ENCODE measurements at regions not wholly inside any gene's neighbourhood (a gene's known extent, or its start where the extent isn't known, plus 50 kb on each side); places are given as distances from the start of the nearest gene placed in this dataset.

GRCh38 chr13:63909726-63910375 is 2494.2 kb upstream of the PCDH20 start:
- DNase-seq (ENCODE audit: extremely low spot score): no peak
- TF ChIP-seq FOXK2 (IDR thresholded peaks at IDR 0.05): no peak
- TF ChIP-seq PKNOX1 (IDR thresholded peaks at IDR 0.05): no peak
- TF ChIP-seq ELF4 (IDR thresholded peaks at IDR 0.05): no peak
- no peak for TF ChIP-seq CTBP1 (IDR thresholded peaks at IDR 0.05; ENCODE audit: borderline replicate concordance)
- TF ChIP-seq NFRKB (IDR thresholded peaks at IDR 0.05): no peak
- TF ChIP-seq FOXA1 (IDR thresholded peaks at IDR 0.05): no peak
- no peak for TF ChIP-seq SP1 (IDR thresholded peaks at IDR 0.05)
- TF ChIP-seq SUZ12 (IDR thresholded peaks at IDR 0.05): no peak
- no peak for TF ChIP-seq BHLHE40 (IDR thresholded peaks at IDR 0.05; ENCODE audit: borderline replicate concordance)
- no peak for TF ChIP-seq LEF1 (IDR thresholded peaks at IDR 0.05; ENCODE audit: borderline replicate concordance)
- no peak for TF ChIP-seq L3MBTL2 (conservative IDR thresholded peaks at IDR 0.05)
- TF ChIP-seq ZNF384 (IDR thresholded peaks at IDR 0.05): no peak
- TF ChIP-seq ARNT (IDR thresholded peaks at IDR 0.05): no peak
- TF ChIP-seq TARDBP (IDR thresholded peaks at IDR 0.05): no peak
- no peak for TF ChIP-seq FOXM1 (IDR thresholded peaks at IDR 0.05; ENCODE audit: borderline replicate concordance)
- no peak for TF ChIP-seq HDGF (IDR thresholded peaks at IDR 0.05; ENCODE audit: borderline replicate concordance)
- CTCF ChIA-PET: interaction anchor here (1.1 kb wide), 1 partner anchor 28 kb away, joined by 3 read pairs; no protein-coding TSS in a partner anchor
- POLR2A ChIA-PET: no interaction called here

- ChIA-PET POLR2A (no interaction called here), CTCF (no interaction called here)
Observed at GRCh38 chr13:63902141-63902540, 2486.5 kb upstream of the PCDH20 start.

GRCh38 chr13:63901630-63902029 is 2486.0 kb upstream of the PCDH20 start:
- POLR2A ChIA-PET: no interaction called here
- TF ChIP-seq FOXK2 (IDR thresholded peaks at IDR 0.05): no peak
- no peak for TF ChIP-seq PKNOX1 (IDR thresholded peaks at IDR 0.05)
- no peak for TF ChIP-seq CTBP1 (IDR thresholded peaks at IDR 0.05; ENCODE audit: borderline replicate concordance)
- TF ChIP-seq HDGF (IDR thresholded peaks at IDR 0.05; ENCODE audit: borderline replicate concordance): no peak
- no peak for TF ChIP-seq ELF4 (IDR thresholded peaks at IDR 0.05)
- TF ChIP-seq L3MBTL2 (conservative IDR thresholded peaks at IDR 0.05): no peak
- TF ChIP-seq ARNT (IDR thresholded peaks at IDR 0.05): no peak
- TF ChIP-seq SP1 (IDR thresholded peaks at IDR 0.05): no peak
- no peak for TF ChIP-seq FOXM1 (IDR thresholded peaks at IDR 0.05; ENCODE audit: borderline replicate concordance)
- TF ChIP-seq FOXA1 (IDR thresholded peaks at IDR 0.05): no peak
- TF ChIP-seq NFRKB (IDR thresholded peaks at IDR 0.05): no peak
- no peak for TF ChIP-seq TARDBP (IDR thresholded peaks at IDR 0.05)
- TF ChIP-seq LEF1 (IDR thresholded peaks at IDR 0.05; ENCODE audit: borderline replicate concordance): no peak
- no peak for TF ChIP-seq BHLHE40 (IDR thresholded peaks at IDR 0.05; ENCODE audit: borderline replicate concordance)
- no peak for TF ChIP-seq ZNF384 (IDR thresholded peaks at IDR 0.05)
- no peak for TF ChIP-seq SUZ12 (IDR thresholded peaks at IDR 0.05)
- CTCF ChIA-PET: no interaction called here
- peak; percentile 42 for DNase-seq (ENCODE audit: extremely low spot score)

More at GRCh38 chr13:63902141-63902540, 2486.5 kb upstream of the PCDH20 start:
- TF ChIP-seq TARDBP (IDR thresholded peaks at IDR 0.05) (no peak), CTBP1 (IDR thresholded peaks at IDR 0.05; ENCODE audit: borderline replicate concordance) (no peak), ELF4 (IDR thresholded peaks at IDR 0.05) (no peak), SP1 (IDR thresholded peaks at IDR 0.05) (no peak), FOXA1 (IDR thresholded peaks at IDR 0.05) (no peak), FOXK2 (IDR thresholded peaks at IDR 0.05) (no peak), HDGF (IDR thresholded peaks at IDR 0.05; ENCODE audit: borderline replicate concordance) (no peak), FOXM1 (IDR thresholded peaks at IDR 0.05; ENCODE audit: borderline replicate concordance) (no peak), L3MBTL2 (conservative IDR thresholded peaks at IDR 0.05) (no peak), BHLHE40 (IDR thresholded peaks at IDR 0.05; ENCODE audit: borderline replicate concordance) (no peak), SUZ12 (IDR thresholded peaks at IDR 0.05) (no peak), NFRKB (IDR thresholded peaks at IDR 0.05) (no peak), LEF1 (IDR thresholded peaks at IDR 0.05; ENCODE audit: borderline replicate concordance) (no peak), PKNOX1 (IDR thresholded peaks at IDR 0.05) (no peak)
- no peak for DNase-seq (ENCODE audit: extremely low spot score)

GRCh38 chr13:63900406-63900805 is 2484.8 kb upstream of the PCDH20 start:
- TF ChIP-seq FOXM1 (IDR thresholded peaks at IDR 0.05; ENCODE audit: borderline replicate concordance) (no peak), ZNF384 (IDR thresholded peaks at IDR 0.05) (no peak), CTBP1 (IDR thresholded peaks at IDR 0.05; ENCODE audit: borderline replicate concordance) (no peak), PKNOX1 (IDR thresholded peaks at IDR 0.05) (no peak), ELF4 (IDR thresholded peaks at IDR 0.05) (no peak), SP1 (IDR thresholded peaks at IDR 0.05) (no peak), BHLHE40 (IDR thresholded peaks at IDR 0.05; ENCODE audit: borderline replicate concordance) (no peak), FOXA1 (IDR thresholded peaks at IDR 0.05) (no peak), L3MBTL2 (conservative IDR thresholded peaks at IDR 0.05) (no peak), FOXK2 (IDR thresholded peaks at IDR 0.05) (no peak), HDGF (IDR thresholded peaks at IDR 0.05; ENCODE audit: borderline replicate concordance) (no peak), NFRKB (IDR thresholded peaks at IDR 0.05) (no peak), SUZ12 (IDR thresholded peaks at IDR 0.05) (no peak), LEF1 (IDR thresholded peaks at IDR 0.05; ENCODE audit: borderline replicate concordance) (no peak), TARDBP (IDR thresholded peaks at IDR 0.05) (no peak)
- no peak for DNase-seq (ENCODE audit: extremely low spot score)
- CTCF ChIA-PET: no interaction called here
- POLR2A ChIA-PET: no interaction called here

GRCh38 chr13:63896321-63896720 is 2480.7 kb upstream of the PCDH20 start:
- TF ChIP-seq ZNF384 (IDR thresholded peaks at IDR 0.05) (no peak), L3MBTL2 (conservative IDR thresholded peaks at IDR 0.05) (no peak), HDGF (IDR thresholded peaks at IDR 0.05; ENCODE audit: borderline replicate concordance) (no peak), CTBP1 (IDR thresholded peaks at IDR 0.05; ENCODE audit: borderline replicate concordance) (no peak), FOXA1 (IDR thresholded peaks at IDR 0.05) (no peak), FOXM1 (IDR thresholded peaks at IDR 0.05; ENCODE audit: borderline replicate concordance) (no peak), NFRKB (IDR thresholded peaks at IDR 0.05) (no peak), PKNOX1 (IDR thresholded peaks at IDR 0.05) (no peak), ARNT (IDR thresholded peaks at IDR 0.05) (no peak), ELF4 (IDR thresholded peaks at IDR 0.05) (no peak), BHLHE40 (IDR thresholded peaks at IDR 0.05; ENCODE audit: borderline replicate concordance) (no peak), TARDBP (IDR thresholded peaks at IDR 0.05) (no peak), SUZ12 (IDR thresholded peaks at IDR 0.05) (no peak), SP1 (IDR thresholded peaks at IDR 0.05) (no peak), LEF1 (IDR thresholded peaks at IDR 0.05; ENCODE audit: borderline replicate concordance) (no peak), FOXK2 (IDR thresholded peaks at IDR 0.05) (no peak)
- no peak for DNase-seq (ENCODE audit: extremely low spot score)
- POLR2A ChIA-PET: no interaction called here
- CTCF ChIA-PET: no interaction called here

All from HEK293T (cell line).